ENCODE measurements at regions not wholly inside any gene's neighbourhood (a gene's known extent, or its start where the extent isn't known, plus 50 kb on each side); places are given as distances from the start of the nearest gene placed in this dataset.

GRCh38 chr7:142454862-142455261, 197.0 kb upstream of the PRSS58 start:
- peak overlapping the region; percentile 62 to 73 (median 70) for H3K4me3 Mint-ChIP-seq
- POLR2A ChIA-PET, result no interaction called here

GRCh38 chr7:142452791-142453190, 194.9 kb upstream of the PRSS58 start:
- H3K4me1 ChIP-seq (ENCODE audit: control insufficient read depth in 1 of 2, extremely low read depth in 1 of 2, insufficient read depth in 2 of 2, low read length in 2 of 2), result peaks cover 11 to 16% of the 10 kb centered on the region in 2 experiments
- Mint-ChIP-seq H3K9me3 (no peaks in the 10 kb centered on the region), H3K36me3 (no peaks in the 10 kb centered on the region), H3K27me3 (no peaks in the 10 kb centered on the region), H3K27ac (no peak overlapping the region), H3K4me3 (no peak overlapping the region), H3K4me1 (peaks cover 21 to 38% (median 34%) of the 10 kb centered on the region in 3 donors)
- DNase-seq (no peak), ATAC-seq (replicated peaks in 1 of 4) (no peak)
- 88% methylated on average over 1 of the region's 4 CpGs for WGBS (ENCODE audit: insufficient coverage)
- CTCF ChIA-PET, result interaction anchor here in 1 of 2 donors (0.8 kb wide), 1 partner anchor 44 kb away, joined by 3 read pairs; no protein-coding TSS in a partner anchor
- H3K9me3 ChIP-seq, result no peaks in the 10 kb centered on the region
- no peaks in the 10 kb centered on the region for H3K36me3 ChIP-seq (ENCODE audit: control insufficient read depth in 2 of 2, extremely low read depth in 1 of 2, insufficient read depth in 1 of 2, low read length in 1 of 2)
- POLR2A ChIA-PET, result no interaction called here
- H3K27me3 ChIP-seq (replicated peaks in 1 of 2; ENCODE audit: control insufficient read depth in 2 of 2, extremely low read depth in 1 of 2, insufficient read depth in 2 of 2, low read length in 1 of 2), result peaks cover 0 to 5% of the 10 kb centered on the region in 2 experiments
- no peak overlapping the region for H3K27ac ChIP-seq (ENCODE audit: low read length)
- H3K4me3 ChIP-seq (ENCODE audit: control insufficient read depth in 1 of 2, extremely low read depth in 1 of 2, low read length in 1 of 2), result no peak overlapping the region

More at GRCh38 chr7:142454862-142455261, 197.0 kb upstream of the PRSS58 start:
- Mint-ChIP-seq H3K27ac (peak overlapping the region; percentile 64 to 77), H3K4me1 (peaks cover 38 to 58% (median 53%) of the 10 kb centered on the region in 3 donors), H3K36me3 (no peaks in the 10 kb centered on the region), H3K27me3 (no peaks in the 10 kb centered on the region), H3K9me3 (no peaks in the 10 kb centered on the region)
- ATAC-seq (replicated peaks in 1 of 4) (peak in 3 of 4 experiments; percentile 50 to 73 (median 56)), DNase-seq (peak in 10 of 35 experiments; percentile 9 to 53 (median 18))
- Histone ChIP-seq H3K36me3 (ENCODE audit: control insufficient read depth in 2 of 2, extremely low read depth in 1 of 2, insufficient read depth in 1 of 2, low read length in 1 of 2) (no peaks in the 10 kb centered on the region), H3K4me3 (ENCODE audit: control insufficient read depth in 1 of 2, extremely low read depth in 1 of 2, low read length in 1 of 2) (peak overlapping the region in 1 of 2 donors; percentile 26), H3K9me3 (no peaks in the 10 kb centered on the region), H3K27me3 (replicated peaks in 1 of 2; ENCODE audit: control insufficient read depth in 2 of 2, extremely low read depth in 1 of 2, insufficient read depth in 2 of 2, low read length in 1 of 2) (peaks cover 0 to 5% of the 10 kb centered on the region in 2 experiments), H3K4me1 (ENCODE audit: control insufficient read depth in 1 of 2, extremely low read depth in 1 of 2, insufficient read depth in 2 of 2, low read length in 2 of 2) (peaks cover 18 to 30% of the 10 kb centered on the region in 2 experiments), H3K27ac (ENCODE audit: low read length) (peak overlapping the region; percentile 60)
- WGBS (ENCODE audit: insufficient coverage), result 17% methylated on average over 1 of the region's 5 CpGs
- CTCF ChIA-PET, result interaction anchor here (0.6 to 1.9 kb wide), 4 partner anchors 10 to 361 kb away, joined by 3 to 6 read pairs (median 4); no protein-coding TSS in a partner anchor

- H3K36me3 ChIP-seq (ENCODE audit: control insufficient read depth in 2 of 2, extremely low read depth in 1 of 2, insufficient read depth in 1 of 2, low read length in 1 of 2), result no peaks in the 10 kb centered on the region
- no peaks in the 10 kb centered on the region for H3K9me3 ChIP-seq
- no peak for DNase-seq
- no peak for ATAC-seq (replicated peaks in 1 of 4)
- Mint-ChIP-seq H3K27ac (no peak overlapping the region), H3K9me3 (no peaks in the 10 kb centered on the region), H3K4me1 (peaks cover 19 to 34% (median 32%) of the 10 kb centered on the region in 3 donors), H3K27me3 (no peaks in the 10 kb centered on the region), H3K36me3 (no peaks in the 10 kb centered on the region), H3K4me3 (no peak overlapping the region)
- ChIA-PET POLR2A (interaction anchor here in 1 of 2 donors (0.7 kb wide), 1 partner anchor 12 kb away, joined by 4 read pairs; no protein-coding TSS in a partner anchor), CTCF (interaction anchor here in 1 of 2 donors (0.7 kb wide), 1 partner anchor 73 kb away, joined by 3 read pairs; no protein-coding TSS in a partner anchor)
- H3K4me1 ChIP-seq (ENCODE audit: control insufficient read depth in 1 of 2, extremely low read depth in 1 of 2, insufficient read depth in 2 of 2, low read length in 2 of 2), result peaks cover 11 to 16% of the 10 kb centered on the region in 2 experiments
- H3K27ac ChIP-seq (ENCODE audit: low read length), result no peak overlapping the region
- H3K27me3 ChIP-seq (replicated peaks in 1 of 2; ENCODE audit: control insufficient read depth in 2 of 2, extremely low read depth in 1 of 2, insufficient read depth in 2 of 2, low read length in 1 of 2), result peaks cover 0 to 5% of the 10 kb centered on the region in 2 experiments
- 74% methylated on average over 4 of the region's 4 CpGs for WGBS (ENCODE audit: insufficient coverage)
- no peak overlapping the region for H3K4me3 ChIP-seq (ENCODE audit: control insufficient read depth in 1 of 2, extremely low read depth in 1 of 2, low read length in 1 of 2)
Measured at GRCh38 chr7:142451817-142452216, 194.0 kb upstream of the PRSS58 start.

- H3K4me3 ChIP-seq (ENCODE audit: control insufficient read depth in 1 of 2, extremely low read depth in 1 of 2, low read length in 1 of 2), result peak overlapping the region in 1 of 2 donors; percentile 7
- H3K4me1 Mint-ChIP-seq, result peaks cover 19 to 34% (median 30%) of the 10 kb centered on the region in 3 donors
- no peak overlapping the region for H3K27ac ChIP-seq (ENCODE audit: low read length)
- no peak for ATAC-seq (replicated peaks in 1 of 4)
- H3K27me3 Mint-ChIP-seq, result no peaks in the 10 kb centered on the region
- H3K9me3 ChIP-seq, result no peaks in the 10 kb centered on the region
- no peak overlapping the region for H3K27ac Mint-ChIP-seq
- peak overlapping the region; percentile 13 to 39 (median 36) for H3K4me3 Mint-ChIP-seq
- no peaks in the 10 kb centered on the region for H3K9me3 Mint-ChIP-seq
- peaks cover 11 to 16% of the 10 kb centered on the region in 2 experiments for H3K4me1 ChIP-seq (ENCODE audit: control insufficient read depth in 1 of 2, extremely low read depth in 1 of 2, insufficient read depth in 2 of 2, low read length in 2 of 2)
- no peaks in the 10 kb centered on the region for H3K36me3 Mint-ChIP-seq
- peaks cover 0 to 5% of the 10 kb centered on the region in 2 experiments for H3K27me3 ChIP-seq (replicated peaks in 1 of 2; ENCODE audit: control insufficient read depth in 2 of 2, extremely low read depth in 1 of 2, insufficient read depth in 2 of 2, low read length in 1 of 2)
- CTCF ChIA-PET, result no interaction called here
- no peak for DNase-seq
- no peaks in the 10 kb centered on the region for H3K36me3 ChIP-seq (ENCODE audit: control insufficient read depth in 2 of 2, extremely low read depth in 1 of 2, insufficient read depth in 1 of 2, low read length in 1 of 2)
- POLR2A ChIA-PET, result no interaction called here
- 90% methylated on average over 5 of the region's 5 CpGs for WGBS (ENCODE audit: insufficient coverage)
Measured at GRCh38 chr7:142451296-142451695, 193.4 kb upstream of the PRSS58 start.

GRCh38 chr7:142450695-142451094, 192.8 kb upstream of the PRSS58 start:
- Mint-ChIP-seq H3K27me3 (no peaks in the 10 kb centered on the region), H3K4me1 (peaks cover 18 to 33% (median 27%) of the 10 kb centered on the region in 3 donors), H3K27ac (no peak overlapping the region), H3K4me3 (peak overlapping the region; percentile 36 to 45 (median 39)), H3K9me3 (no peaks in the 10 kb centered on the region), H3K36me3 (no peaks in the 10 kb centered on the region)
- Histone ChIP-seq H3K9me3 (no peaks in the 10 kb centered on the region), H3K27ac (ENCODE audit: low read length) (no peak overlapping the region), H3K27me3 (replicated peaks in 1 of 2; ENCODE audit: control insufficient read depth in 2 of 2, extremely low read depth in 1 of 2, insufficient read depth in 2 of 2, low read length in 1 of 2) (peaks cover 0 to 5% of the 10 kb centered on the region in 2 experiments), H3K36me3 (ENCODE audit: control insufficient read depth in 2 of 2, extremely low read depth in 1 of 2, insufficient read depth in 1 of 2, low read length in 1 of 2) (no peaks in the 10 kb centered on the region), H3K4me3 (ENCODE audit: control insufficient read depth in 1 of 2, extremely low read depth in 1 of 2, low read length in 1 of 2) (no peak overlapping the region), H3K4me1 (ENCODE audit: control insufficient read depth in 1 of 2, extremely low read depth in 1 of 2, insufficient read depth in 2 of 2, low read length in 2 of 2) (peaks cover 11 to 16% of the 10 kb centered on the region in 2 experiments)
- ChIA-PET CTCF (no interaction called here), POLR2A (no interaction called here)
- no peak for DNase-seq
- no peak for ATAC-seq (replicated peaks in 1 of 4)
- WGBS (ENCODE audit: insufficient coverage), result 76% methylated on average over 2 of the region's 2 CpGs

- peak in 1 of 4 experiments; percentile 26 for ATAC-seq (replicated peaks in 1 of 4)
- ChIA-PET POLR2A (no interaction called here), CTCF (interaction anchor here in 1 of 2 donors (0.7 kb wide), 1 partner anchor 8 kb away, joined by 3 read pairs; no protein-coding TSS in a partner anchor)
- Mint-ChIP-seq H3K36me3 (no peaks in the 10 kb centered on the region), H3K4me1 (peaks cover 17 to 30% (median 24%) of the 10 kb centered on the region in 3 donors), H3K27me3 (no peaks in the 10 kb centered on the region), H3K27ac (peak overlapping the region in 1 of 2 donors; percentile 79), H3K9me3 (no peaks in the 10 kb centered on the region), H3K4me3 (peak overlapping the region; percentile 39 to 61 (median 45))
- no peak for DNase-seq
- H3K36me3 ChIP-seq (ENCODE audit: control insufficient read depth in 2 of 2, extremely low read depth in 1 of 2, insufficient read depth in 1 of 2, low read length in 1 of 2), result no peaks in the 10 kb centered on the region
- peaks cover 11 to 14% of the 10 kb centered on the region in 2 experiments for H3K4me1 ChIP-seq (ENCODE audit: control insufficient read depth in 1 of 2, extremely low read depth in 1 of 2, insufficient read depth in 2 of 2, low read length in 2 of 2)
- H3K27me3 ChIP-seq (replicated peaks in 1 of 2; ENCODE audit: control insufficient read depth in 2 of 2, extremely low read depth in 1 of 2, insufficient read depth in 2 of 2, low read length in 1 of 2), result peaks cover 0 to 6% of the 10 kb centered on the region in 2 experiments
- H3K27ac ChIP-seq (ENCODE audit: low read length), result no peak overlapping the region
- no peaks in the 10 kb centered on the region for H3K9me3 ChIP-seq
- H3K4me3 ChIP-seq (ENCODE audit: control insufficient read depth in 1 of 2, extremely low read depth in 1 of 2, low read length in 1 of 2), result no peak overlapping the region
- whole genome bisulfite sequencing (ENCODE audit: insufficient coverage), result no CpG with 5 or more reads among the region's 8 CpGs
Measured at GRCh38 chr7:142450206-142450605, 192.3 kb upstream of the PRSS58 start.

Data from T-cell (primary cell).